Coronary artery (tissue), 2 donors: ENCODE measurements at regions not wholly inside any gene's neighbourhood (a gene's known extent, or its start where the extent isn't known, plus 50 kb on each side); places are given as distances from the start of the nearest gene placed in this dataset.

Source experiments
- DNase-seq: peaks from one replicate; pipeline ENCODE4 v3.0.0-alpha.2; 2017; ENCODE audit warnings: low spot score
- H3K27ac ChIP-seq, 2 donors: fragments of 200-600 bp; sonication (generic); one replicate each; pipeline ENCODE4 v1.5.1; 2016 to 2019
- H3K4me3 ChIP-seq: fragments of 200-600 bp; sonication (generic); 2 replicates; pipeline ENCODE4 v1.5.1; 2016; ENCODE audit warnings: mild to moderate bottlenecking, moderate library complexity
- TF ChIP-seq, protein P1 (sequence below): fragments of 200-600 bp; sonication (generic); IDR thresholded peaks from one replicate; pipeline ENCODE4 v1.5.1; 2019; ENCODE audit warnings: antibody characterized with exemption

DNA sequence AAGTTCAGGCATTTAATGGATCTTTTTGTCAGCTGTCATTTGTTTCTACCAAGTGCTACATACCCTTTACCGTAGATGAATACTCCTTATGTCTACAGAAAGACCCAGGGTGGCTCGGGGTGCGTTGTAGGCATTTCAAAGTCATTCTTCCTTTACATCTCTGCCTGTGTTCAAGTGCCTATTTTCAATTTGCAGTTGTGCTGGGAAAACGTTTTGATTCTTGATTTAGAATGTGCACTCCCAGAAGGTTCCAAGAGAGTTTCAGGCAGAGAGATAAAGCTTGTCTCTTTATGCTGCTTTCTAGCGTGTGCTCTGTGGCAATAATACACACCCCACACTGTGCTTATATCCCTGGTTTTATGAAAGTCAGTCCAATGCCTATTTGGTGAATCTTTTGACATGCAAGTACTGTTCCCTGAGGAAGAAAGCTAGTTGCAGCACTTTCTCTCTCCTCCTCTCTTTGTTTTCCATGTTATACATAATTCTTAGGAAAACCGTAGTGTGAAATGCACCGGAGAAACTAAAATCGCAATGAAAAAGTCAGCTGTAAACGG is 828.1 kb upstream of the ZNF608 start:
- H3K27ac ChIP-seq, result no peak overlapping the region

DNA sequence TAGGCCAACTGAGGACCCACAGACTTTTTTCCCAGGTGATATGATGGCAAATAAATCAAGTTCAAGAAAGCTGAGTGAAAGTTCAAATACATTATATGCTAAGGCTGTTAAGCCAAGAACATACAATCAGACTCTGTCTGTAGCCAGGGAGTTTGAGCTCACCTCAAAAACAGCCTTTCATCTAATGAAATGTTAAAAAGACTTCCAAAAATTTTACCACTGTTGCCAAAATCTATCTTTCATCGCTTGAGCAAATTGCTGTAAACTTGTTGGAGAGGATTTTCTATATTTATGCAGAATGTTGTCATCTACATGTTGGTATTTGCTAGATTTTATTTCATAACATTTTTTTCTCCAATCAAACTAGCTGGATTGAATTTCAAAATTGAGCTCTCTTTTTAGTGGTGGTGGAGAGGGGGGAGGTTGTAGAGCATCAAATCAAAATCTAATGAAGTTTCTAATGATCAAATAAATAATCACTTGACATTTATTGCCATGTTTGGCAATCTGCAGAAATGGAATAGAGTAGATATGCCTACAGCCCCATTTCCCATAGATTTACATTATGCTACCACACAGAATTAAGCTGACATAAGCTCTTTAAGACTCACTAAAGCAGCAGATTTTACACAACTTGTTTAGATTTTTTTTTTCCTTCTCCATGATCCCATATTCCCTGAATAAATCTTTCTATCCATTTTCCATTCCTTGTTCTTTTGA is 828.9 kb upstream of the ZNF608 start:
- TF ChIP-seq, protein P1, sequence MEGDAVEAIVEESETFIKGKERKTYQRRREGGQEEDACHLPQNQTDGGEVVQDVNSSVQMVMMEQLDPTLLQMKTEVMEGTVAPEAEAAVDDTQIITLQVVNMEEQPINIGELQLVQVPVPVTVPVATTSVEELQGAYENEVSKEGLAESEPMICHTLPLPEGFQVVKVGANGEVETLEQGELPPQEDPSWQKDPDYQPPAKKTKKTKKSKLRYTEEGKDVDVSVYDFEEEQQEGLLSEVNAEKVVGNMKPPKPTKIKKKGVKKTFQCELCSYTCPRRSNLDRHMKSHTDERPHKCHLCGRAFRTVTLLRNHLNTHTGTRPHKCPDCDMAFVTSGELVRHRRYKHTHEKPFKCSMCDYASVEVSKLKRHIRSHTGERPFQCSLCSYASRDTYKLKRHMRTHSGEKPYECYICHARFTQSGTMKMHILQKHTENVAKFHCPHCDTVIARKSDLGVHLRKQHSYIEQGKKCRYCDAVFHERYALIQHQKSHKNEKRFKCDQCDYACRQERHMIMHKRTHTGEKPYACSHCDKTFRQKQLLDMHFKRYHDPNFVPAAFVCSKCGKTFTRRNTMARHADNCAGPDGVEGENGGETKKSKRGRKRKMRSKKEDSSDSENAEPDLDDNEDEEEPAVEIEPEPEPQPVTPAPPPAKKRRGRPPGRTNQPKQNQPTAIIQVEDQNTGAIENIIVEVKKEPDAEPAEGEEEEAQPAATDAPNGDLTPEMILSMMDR, result no peak
- DNase-seq, result no peak
- H3K27ac ChIP-seq, result no peak overlapping the region
- H3K4me3 ChIP-seq, result no peak overlapping the region

More for the DNA sequence above, 828.1 kb upstream of the ZNF608 start:
- H3K4me3 ChIP-seq, result no peak overlapping the region
- DNase-seq, result no peak
- TF ChIP-seq, protein P1, result no peak

DNA sequence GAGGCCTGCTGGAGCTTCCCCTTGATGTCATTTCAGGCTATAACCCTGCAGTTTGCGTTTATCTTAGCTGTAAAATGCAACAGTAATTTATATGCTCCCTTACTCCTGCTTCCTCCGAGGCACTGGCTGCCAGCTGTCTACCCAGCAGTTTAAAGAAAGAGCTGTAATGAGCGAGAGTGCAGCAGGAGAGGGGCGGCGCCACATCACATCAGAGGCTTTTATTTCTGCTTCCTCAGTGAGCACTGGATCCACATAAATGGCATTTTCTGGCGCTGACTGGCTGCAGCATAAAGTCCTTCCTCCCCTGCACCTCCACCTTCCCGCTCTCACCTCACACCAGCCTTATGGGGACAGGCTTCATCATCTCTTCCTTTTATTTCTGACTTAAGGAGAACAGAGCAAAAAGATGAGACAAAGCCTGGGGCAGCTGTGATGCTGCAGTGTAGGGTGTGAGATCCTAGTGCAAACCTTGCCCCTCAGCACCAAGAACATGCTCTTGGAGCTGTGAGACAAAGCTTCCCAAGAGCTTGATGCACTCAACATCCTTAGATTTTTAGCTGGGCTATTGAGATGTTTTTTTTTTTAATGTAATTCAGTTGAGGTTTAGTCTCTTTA is 829.6 kb upstream of the ZNF608 start:
- TF ChIP-seq, protein P1, result no peak
- DNase-seq, result no peak
- H3K4me3 ChIP-seq, result no peak overlapping the region
- no peak overlapping the region for H3K27ac ChIP-seq

DNA sequence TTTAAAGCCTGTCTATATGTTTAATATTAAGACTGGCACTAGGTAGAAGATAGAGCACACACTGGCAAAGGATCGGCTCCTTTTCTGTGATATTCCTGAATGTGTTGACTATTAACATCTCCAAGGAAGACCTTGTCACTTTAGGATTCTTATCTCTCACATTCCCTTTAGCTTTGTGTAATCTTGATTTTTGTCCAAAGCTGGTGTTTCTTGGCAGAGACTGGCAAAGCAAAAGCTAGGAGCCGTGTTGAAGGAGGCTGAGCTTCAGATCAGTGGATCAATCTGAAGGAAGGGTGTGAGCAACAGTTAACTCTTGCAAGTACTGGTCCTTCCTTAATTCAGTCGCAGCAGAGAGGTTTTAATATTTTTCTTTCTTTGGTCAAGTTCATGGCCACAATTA is 830.4 kb upstream of the ZNF608 start:
- Histone ChIP-seq H3K27ac (no peak overlapping the region), H3K4me3 (no peak overlapping the region)
- DNase-seq, result no peak
- TF ChIP-seq, protein P1, result no peak

DNA sequence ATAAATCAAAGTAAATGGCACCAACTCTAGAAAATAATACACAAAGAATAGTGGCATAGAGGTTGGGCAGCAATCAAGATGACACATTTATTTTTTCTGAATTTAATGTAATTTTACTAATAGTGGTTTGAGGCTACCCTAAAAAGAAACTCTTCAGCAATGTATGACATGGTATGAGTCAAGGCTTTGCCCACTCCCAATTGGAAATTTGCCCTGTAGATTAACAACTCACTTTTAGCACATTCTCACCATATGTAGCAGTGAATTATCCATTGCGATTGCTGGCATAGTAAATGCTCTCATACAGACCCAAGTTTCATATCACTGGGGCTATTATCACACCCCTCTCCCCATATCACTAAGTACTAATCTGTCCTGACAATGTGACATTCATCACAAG is 832.1 kb upstream of the ZNF608 start:
- no peak for DNase-seq
- Histone ChIP-seq H3K4me3 (no peak overlapping the region), H3K27ac (no peak overlapping the region)
- TF ChIP-seq, protein P1, result no peak

DNA sequence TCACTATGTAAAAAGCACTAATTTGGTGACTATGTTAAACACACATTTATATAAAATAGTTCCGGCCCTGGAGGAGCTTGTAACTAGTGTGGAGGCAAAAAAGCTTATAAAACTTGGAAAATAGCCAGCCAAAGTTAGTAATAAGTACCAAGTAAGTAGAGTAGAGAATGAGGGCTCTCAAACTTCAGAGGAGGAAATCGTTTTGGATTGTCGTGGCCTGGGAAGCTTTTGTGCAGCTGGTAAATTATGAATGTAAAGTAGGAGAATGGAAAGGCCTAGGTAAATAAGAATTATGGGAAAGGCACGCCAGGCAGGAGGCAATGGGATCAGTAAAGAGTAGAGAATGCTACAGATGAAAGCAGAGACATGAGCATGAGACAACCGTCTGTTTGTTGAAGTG is 832.7 kb upstream of the ZNF608 start:
- Histone ChIP-seq H3K4me3 (no peak overlapping the region), H3K27ac (no peak overlapping the region)
- TF ChIP-seq, protein P1, result no peak
- no peak for DNase-seq

DNA sequence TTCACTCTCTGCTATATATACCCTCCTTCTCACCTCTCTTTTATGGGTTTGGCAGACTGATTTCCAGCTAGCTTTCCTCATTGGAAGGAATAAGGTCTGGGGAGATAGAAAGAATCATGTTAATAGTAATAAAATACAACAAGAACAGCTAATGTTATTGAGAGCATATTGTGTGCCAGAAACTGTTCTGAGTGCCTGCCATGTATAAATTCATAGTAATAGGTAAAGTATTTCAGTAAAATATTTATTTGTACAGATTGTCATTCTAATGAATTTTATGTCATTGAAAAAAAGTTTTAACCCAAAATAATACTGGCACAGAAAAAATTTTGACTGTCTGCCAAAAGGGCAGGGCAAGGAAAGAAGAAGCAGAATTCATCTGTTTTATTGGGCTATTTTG is 834.9 kb upstream of the ZNF608 start:
- Histone ChIP-seq H3K4me3 (no peak overlapping the region), H3K27ac (no peak overlapping the region)
- DNase-seq, result no peak
- TF ChIP-seq, protein P1, result no peak
